Stimulated activated CD4-positive, alpha-beta T cell treated with anti-CD3 and anti-CD28 coated beads, Interleukin-15, amount 100 ng/mL, for 48 hours (primary cell): ENCODE measurements at regions not wholly inside any gene's neighbourhood (a gene's known extent, or its start where the extent isn't known, plus 50 kb on each side); places are given as distances from the start of the nearest gene placed in this dataset.

Source experiments
- DNase-seq, 2 donors: peaks; one replicate each; pipeline ENCODE4 v3.0.0-alpha.2; 2020; ENCODE audit warnings: low read depth in 2 of 2

DNA sequence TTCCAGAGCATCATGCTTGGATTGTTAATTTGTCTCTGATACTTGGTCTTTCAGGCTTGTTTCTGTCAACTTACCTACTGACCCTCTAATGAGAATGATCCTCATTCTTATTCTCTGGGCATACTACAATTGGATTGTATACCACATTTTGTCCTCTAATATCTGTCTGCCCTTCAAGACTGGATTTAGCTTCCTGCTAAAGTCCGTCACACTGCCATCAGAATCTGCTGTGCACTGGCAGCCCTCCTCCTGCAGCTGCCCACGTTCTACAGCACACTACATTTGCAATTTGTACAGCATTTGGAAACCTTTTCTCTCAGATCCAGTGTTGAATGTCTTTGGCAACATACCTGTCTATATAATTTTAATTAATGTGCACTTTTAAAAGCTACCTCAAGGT is 183.1 kb downstream of the ZNF330 start:
- no peak for DNase-seq

DNA sequence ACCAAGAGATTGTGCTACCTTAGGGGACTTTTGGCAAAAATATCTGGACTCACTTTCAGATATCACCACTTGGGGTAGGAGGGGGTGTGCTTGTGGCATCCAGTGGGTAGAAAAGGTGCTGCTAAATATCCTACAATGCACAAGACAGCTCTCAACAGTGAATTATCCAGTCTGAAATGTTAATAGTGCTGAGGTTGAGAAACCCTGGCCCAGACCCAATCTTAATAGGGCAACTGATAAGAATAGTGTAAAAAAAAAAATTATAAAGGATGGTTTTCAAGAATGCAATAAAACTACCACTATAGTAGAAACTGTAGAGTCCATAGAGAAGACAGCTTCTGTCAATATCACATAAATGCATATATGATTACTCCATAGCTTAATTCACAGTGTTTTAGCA is 185.5 kb downstream of the ZNF330 start:
- no peak for DNase-seq

DNA sequence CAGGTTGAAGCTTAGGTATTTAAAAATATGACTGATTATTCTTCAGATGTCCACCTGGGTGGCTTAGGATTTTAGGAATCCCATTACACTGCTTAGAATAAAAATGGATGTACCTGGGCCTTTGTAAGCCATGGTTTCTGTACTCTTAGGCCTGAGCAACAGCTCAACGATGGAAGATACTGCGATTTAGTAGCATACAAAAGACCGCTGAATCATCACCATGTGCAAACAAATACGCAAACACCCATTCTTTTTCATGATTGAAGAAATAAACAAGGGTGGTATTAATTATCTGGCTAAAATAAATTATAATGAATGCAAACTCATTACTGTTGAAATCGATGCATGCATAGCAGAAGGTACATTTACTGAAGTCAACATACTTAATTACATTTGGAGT is 188.9 kb downstream of the ZNF330 start:
- DNase-seq: no peak

DNA sequence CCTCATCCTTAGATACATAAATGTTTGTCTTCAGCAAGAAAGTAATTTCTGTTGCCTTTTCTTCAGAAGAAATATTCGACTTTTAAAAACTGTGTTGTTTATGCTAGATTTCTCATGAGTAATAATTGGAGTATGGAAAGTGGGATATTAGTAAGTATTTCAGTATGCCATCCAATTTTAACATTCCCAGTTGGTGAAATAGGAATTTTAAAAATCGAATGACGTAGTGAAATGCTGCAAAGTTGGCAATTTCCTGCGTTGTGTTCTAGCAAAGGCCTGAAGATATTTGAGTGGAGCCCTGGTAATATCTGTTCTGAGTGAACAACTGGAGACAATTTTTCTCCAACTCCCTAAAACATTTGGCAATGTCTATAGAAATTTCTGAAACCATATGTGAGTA is 190.1 kb downstream of the ZNF330 start:
- DNase-seq: no peak

DNA sequence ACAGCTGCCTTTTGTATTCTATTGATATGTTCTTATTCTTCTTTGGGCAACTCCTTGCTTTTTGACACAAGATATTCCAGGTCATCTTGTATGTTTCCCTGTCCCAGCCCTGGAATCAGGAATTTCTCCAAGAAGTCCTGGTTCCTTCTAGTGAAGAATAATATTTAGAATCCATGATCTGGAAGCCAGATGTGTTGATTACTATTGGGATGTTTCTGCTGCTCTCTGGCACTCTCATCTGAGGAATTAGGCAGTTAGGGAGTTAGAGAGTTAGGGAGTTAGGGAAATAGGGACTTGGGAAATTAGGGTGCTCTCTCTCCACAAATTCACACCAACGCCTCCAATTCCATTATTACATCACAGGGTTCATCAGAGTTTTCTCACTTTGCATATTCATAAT is 191.2 kb downstream of the ZNF330 start:
- no peak for DNase-seq

DNA sequence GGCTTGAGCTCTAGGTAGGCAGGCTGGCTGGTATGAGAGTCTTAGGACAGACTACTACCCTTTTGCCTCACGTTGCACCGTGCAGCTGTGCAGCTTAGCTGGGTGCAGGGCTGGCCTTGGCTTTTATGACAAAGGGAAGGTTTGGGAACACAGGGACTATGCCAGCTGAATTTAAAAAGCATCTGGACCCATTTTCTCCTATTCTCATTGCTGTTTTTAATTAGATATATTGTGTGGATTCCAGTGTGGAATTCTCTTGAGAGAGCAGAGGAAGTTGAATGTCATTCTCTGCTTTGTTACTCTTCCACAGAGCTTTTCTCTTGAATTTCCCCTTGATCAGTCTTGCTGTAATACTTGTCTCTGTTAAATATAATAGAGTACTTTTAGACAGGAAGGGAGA is 192.7 kb downstream of the ZNF330 start:
- DNase-seq: no peak

DNA sequence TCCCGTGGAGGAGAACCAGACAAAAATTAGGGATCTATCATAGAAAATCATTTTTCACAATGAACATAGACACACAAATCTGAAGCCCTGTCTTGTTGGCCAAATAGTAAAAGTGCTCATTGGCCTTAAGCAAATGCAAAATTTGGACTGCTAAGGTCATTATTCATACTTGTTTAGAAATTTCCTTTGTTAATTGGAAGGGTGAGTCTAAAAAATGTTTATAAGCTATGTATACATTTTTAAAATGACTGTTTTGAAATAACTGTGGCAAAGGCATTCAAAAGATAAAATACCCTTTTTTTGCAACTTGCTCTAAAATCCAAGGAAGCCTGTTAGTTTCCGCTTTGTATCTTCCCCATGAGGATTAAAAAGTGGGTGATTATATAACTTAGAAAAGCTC is 195.0 kb downstream of the ZNF330 start:
- no peak for DNase-seq

DNA sequence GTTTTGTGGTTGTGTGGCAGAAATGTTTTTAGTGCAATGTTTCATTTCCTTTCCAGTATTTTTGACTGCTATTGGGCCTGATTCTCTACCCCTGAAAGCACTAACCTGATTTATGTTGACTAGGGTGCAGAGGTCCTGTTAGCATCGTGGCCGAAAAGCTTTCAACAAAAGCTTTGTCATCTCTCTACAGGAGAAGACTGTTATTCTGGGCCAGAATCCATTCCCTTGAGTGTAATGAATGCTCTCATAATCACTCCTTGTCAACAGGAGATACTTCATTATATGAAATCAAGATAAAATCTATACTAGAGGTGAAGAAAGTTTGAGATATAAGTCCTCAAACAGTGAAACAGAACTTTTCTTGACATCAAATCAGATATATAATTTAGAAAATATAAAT is 195.5 kb downstream of the ZNF330 start:
- DNase-seq: no peak

DNA sequence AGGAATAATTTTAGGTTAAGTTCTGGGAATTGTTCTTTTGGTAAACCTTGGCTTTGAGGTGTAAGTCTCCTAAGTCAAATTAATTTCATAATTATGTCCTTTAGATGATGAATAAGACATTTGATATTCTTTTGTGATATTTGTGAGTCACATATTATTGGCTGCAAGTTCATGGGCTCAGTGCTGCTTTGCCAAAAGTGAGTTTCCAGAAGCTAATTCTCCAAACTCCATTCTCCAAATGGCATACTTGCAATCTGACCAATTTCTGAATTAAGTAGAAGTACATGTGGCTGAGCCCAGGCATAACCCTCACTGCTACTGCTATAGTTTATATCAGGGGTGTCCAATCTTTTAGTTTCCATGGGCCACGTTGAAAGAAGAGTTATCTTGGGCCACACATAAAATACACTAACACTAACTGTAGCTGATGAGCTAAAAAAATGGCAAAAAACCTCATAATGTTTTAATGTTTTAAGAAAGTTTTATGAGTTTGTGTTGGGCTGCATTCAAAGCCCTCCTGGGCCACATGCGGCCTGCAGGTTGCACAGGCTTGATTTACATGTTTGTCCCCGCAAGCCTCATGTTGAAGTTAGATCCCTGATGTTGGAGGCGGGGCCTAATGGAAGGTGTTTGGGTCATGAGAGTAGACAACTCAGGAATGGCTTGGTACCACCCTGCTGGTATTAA is 196.1 kb downstream of the ZNF330 start:
- no peak for DNase-seq

DNA sequence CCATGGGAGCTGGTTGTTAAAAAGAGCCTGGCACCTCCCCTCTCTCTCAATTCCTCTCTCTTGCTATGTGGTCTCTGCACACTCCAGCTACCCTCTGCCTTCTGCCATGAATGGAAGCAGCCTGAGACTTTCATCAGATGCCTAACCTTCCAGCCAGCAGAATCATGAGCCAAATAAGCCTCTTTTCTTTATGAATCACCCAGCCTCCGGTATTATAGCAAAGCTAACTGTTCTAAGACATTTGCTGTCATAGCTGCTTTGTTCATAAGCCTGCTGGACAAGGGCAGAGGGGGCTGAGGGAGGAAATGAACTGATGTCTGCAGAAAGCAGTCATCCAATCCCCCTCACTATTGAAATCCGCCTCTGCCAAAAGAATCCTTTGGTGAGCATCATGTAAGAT is 196.7 kb downstream of the ZNF330 start:
- DNase-seq: no peak

DNA sequence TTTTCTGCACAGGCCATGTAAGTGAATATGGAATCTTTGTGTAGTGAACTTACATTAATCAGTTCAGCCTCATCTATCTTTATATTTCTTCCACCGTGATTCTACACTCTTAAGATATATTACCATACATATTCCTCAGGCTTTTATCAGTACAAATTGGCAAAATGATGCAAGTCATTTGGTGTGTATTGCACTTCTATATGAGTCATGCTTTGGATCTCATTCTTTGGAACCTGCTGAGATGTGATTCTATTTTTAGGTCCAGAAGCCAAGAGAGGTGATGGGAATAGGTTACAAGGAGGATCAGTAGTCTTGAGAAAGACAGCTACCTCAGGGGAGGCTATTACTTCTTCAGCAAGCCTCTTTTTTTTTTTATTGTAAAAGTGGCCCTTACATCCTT is 204.4 kb downstream of the ZNF330 start:
- DNase-seq: no peak

DNA sequence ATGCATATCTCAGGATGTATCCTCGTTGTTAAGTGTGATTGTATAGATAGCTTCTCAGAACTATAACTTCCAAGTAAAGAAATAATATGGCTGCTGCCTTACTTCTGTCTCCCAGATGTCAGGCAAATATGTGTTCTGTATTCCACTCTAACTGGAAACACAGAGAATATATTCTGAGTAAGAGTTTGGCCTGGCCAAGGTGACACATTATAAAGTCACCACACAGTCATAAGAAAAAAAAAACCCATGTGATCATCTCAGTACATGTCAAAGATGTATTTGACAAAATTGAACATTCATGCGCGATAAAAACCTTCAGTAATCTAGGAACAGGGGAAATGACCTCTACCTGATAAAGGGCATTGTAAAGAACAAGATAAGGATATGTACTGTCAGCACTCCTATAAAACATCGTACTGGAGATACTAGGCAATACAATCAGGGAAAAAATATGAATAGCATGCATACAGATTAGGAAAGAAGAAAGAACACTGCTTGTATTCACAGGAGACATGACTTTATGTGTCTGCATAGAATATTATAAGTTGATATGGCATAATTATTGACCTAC is 207.1 kb downstream of the ZNF330 start:
- DNase-seq: no peak

DNA sequence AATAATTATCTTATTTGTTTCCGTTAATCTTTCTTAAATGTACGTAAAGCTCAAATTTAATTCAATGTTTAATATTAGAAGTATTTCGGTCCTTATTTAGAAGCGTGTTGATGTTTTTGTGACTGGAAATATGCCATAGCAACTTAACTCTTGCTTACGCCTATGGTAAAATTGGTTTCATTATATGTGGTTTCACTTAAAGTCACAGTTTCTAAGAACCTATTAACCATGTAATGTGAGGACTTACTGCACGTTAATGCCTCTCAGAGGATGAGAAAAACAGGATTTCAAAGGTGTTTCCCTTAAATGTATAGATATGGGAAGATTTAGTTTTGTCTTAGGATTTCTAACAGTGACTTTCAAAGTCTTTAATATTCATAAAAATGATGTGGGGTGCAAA is 206.4 kb upstream of the IL15 start:
- DNase-seq: no peak

DNA sequence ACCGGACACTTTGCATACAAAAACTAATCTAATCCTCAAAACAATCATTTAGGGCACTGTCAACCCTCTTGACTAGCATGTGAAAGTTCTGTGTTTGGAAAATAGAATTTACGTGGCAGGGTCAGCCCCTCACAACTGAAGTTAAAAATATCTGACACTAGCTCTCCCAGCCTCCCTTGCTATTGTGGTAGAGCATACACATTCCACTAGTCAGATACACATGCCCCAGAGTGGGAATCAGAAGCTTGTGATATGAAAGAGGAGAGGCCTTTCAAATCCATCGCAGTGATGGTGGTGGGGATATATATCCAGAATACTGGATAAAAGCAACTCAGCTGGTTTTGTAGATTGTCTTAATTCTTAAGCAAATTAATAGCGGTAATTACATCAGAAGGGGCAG is 205.7 kb upstream of the IL15 start:
- no peak for DNase-seq

DNA sequence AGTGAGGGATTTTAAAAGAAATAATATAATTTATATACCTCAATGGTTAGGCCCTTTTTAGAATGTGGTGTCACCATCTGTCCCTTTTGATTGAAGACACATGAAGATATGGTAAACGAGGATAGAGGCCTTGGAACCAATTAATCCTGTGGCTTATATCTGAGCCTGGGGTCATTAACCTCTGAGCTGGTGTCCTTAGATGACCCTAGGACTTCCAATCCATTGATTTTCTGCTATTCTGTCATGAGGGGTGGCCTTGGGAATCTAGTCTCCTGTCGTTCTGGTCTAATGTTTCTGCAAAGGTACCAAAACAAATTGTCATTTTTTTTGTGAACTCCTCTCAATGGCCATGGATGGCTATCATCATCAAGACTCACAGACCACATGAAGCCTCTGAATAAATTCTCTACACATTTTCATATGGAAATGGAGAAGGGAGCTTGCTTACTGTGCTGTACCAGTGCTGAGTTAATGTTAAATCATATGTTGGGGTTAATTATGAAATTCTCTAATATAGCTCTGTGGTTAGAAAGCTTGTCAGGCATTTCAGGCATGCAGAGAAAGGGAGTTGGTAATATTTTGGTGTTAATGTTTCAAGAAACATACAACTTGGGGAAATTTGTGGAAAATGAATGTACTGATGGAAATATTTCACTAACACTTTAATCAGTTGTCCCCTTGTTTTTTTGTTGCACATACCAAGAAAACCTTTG is 204.2 kb upstream of the IL15 start:
- no peak for DNase-seq

DNA sequence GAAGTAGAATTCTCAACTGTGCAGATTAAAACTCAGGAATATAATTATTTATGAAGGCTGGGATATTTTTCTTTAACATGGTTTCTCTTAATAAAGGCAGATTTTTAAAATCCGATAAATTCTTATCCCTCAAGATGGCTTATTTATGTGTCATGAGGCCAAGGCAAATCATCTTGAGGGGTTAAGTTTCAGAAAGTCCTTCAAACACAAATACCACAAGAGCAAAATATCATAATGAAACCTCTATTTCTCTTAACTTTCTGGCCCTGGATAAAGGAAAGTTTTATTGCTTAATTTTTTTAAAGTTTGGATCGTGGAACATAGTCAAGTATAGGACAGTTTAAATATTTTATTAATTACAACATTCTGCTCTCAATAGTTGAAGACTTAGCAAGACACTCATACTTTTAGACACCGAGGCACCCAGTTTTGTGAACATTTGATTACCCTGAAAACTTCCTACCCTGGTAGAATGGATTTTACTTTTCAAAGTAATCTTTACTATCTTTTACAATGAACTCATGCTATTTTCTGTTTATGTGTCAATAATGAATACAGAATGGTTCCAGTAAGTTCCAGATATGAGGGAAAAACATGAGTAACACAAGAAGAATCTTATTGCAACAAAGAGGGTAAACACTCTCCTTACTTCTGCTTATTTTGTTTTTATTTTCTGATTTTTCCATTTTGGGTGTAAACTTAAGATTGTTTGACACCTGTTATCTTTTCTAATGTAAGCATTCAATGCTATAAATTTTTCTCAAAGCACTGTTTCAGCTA is 200.7 kb upstream of the IL15 start:
- no peak for DNase-seq

DNA sequence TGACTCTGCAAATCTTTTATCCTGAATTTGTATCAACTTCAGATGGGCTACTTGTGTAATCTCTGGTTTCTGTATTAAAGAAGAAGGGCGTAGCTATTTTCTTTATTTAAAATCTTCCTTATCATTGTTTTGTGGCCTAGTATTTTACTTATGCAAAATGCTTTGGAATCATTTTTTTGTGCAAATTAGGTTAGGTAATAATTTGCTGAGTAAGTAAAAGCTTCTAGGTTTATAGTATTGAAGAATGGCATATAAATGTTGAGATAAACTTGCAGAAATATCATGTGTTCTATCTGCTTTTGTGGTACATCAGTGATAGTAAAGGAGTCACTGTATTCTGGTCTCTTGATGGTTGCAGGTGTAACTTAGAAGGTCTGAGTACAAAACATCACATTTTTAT is 197.2 kb upstream of the IL15 start:
- no peak for DNase-seq

DNA sequence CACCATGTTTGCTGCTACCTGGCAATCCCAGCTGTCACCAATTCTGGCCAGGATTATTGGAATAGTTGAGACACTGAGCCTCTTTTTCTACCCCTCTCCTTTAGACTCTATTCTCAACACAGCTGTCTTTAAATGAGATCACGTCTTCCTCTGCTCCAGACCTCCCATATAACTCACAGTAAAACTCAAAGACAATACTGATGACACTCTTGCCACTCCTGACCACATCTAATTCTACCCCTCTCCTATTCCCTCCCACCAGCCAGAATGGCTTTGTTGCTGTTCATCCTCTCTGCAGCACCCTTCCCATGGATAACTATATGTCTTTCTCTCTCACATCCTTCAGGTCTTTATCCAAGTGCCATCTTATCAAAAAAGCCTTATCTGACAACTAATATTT is 188.6 kb upstream of the IL15 start:
- DNase-seq: no peak

DNA sequence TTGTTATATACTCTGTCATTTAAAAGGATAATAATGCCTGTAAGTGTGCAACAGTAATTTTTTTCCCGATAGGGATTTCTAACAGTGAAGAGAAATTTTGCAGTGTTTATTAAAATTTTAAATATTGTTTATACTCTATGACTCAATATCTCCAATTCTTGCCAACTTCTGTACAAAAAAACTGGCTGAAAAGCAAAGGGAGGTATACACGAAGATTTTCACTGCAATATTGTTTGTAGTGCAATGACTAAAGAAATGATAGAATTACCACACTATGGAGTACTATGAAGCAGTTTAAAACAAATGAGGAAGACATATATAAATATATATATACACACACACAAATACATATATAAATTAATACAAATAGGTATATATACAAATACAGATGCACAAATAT is 187.9 kb upstream of the IL15 start:
- no peak for DNase-seq

DNA sequence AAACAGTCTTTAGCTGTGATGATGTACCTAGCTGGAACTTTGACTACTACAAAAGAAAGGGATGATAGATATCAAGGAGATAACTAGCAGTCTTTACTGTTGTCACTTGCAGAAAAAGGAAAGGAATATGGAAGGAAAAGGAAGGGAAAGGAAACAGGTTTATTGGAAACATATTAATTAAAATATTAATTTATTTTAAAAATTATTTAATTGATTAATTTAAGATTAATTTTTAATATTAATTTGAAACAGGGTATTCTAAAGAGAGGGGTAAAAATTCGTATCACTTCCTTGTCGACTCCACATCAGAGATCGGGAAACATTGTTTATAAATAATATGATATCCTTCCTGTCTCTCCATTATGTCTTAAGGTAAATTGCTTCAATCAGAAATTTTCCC is 186.5 kb upstream of the IL15 start:
- no peak for DNase-seq

DNA sequence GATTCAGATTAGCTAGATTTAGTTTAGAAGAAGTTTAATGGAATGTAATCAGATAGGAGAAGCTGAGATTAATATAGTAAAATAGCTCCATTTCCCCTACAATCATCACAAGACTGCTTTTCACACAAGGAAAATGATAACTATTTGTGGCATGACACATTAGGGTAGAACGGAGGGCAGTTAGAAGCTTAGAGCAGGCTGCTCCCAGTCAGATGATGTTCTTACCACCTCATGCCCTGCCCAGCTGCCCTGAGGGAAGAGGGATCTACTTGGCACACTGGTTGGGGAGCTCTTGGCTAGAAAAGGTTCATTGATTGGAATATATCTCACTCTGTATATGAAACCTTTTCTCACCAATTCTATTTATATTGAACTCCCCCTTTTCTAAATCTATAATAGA is 180.7 kb upstream of the IL15 start:
- DNase-seq: no peak

DNA sequence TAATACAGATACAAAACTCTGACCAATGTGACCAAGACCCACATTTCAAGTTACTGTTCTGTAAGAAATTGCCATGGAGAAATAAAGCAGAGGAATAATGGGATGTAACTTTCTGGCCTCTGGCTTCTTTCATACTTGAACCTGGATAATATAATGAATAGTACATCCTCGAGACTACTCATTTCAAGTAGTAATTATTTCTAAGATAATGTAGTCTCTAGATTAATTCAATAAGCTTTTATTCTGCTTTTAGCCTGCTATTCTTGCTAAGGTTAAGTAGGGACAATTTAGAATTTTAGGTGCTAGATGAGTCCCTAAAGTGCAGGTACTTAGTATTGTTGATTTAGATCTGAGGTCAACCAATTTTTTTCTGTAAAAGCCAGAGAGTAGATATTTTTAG is 178.7 kb upstream of the IL15 start:
- DNase-seq: no peak

DNA sequence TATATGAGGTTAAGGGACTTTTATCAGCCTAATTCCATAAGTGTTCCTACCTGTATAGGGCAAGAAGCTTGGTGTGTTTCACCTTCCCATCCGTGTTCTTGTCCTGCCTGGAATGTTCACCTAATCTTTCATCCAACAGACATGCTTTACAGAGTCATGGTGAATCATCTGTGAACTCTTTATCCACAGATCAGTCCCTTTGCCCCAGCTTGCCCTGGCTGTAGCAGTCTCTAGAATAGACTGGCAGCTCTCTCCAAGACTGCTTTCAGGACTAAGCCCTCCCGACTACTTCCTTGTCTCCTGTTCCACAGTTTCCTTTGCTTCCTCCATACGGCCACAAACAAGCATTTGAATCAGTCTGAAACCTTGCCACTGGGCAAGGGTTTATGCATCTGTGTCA is 177.9 kb upstream of the IL15 start:
- no peak for DNase-seq
